NCI-H187 (cell line): ENCODE measurements at regions not wholly inside any gene's neighbourhood (a gene's known extent, or its start where the extent isn't known, plus 50 kb on each side); places are given as distances from the start of the nearest gene placed in this dataset.

ENCODE experiments used
- DNase-seq, 2 experiments: peaks; one replicate each; lab custom pipeline; 2025; lab: John Stamatoyannopoulos, UW

DNA sequence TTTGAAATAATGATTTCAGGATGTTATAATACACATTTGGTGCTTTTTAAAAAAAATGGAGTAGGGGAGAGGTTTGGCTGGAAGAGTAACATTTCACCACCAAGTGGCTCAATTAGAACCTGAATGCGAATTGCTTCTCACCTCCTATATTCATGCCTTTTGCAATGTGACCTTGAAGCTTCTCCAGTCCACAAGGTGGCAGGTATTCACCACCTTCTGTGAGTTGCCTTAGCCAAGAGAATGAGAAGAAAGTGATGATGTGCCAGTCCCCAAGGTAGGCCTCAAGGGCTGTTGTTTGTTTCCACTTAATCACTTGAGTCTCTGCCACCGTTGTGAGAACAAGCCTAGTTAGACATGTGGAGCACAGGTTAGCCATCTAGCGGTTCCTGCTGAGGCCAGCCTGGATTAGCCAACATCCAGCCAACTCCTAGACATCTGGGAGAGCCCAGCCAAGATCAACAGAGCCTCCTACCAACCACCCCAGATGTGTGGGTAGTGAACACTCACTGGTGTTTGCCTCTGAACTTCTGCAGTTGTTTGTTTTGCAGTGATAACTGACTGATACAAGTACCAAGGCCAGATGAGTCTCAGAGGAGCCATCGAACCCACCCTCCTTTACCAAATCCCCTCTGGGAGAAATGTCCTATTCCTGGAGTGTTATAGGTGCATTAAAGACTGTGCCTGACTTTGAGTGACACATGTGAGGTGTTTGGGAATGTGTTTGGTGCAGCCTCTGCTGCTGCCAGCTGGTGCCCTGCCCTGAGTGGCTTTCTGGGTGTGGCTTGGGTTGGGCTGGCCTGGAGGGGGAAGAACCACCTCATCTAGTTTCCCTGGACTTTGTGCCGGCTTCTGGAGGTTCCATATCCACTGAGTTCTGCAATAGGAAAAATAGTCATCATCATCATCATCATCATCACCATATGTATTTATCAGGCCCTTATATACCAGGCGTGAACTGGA, 132.5 kb upstream of the RFLNA start:
- no peak for DNase-seq

GRCh38 chr12:124165695-124166094, 129.2 kb upstream of the RFLNA start:
- DNase-seq, result no peak

DNA sequence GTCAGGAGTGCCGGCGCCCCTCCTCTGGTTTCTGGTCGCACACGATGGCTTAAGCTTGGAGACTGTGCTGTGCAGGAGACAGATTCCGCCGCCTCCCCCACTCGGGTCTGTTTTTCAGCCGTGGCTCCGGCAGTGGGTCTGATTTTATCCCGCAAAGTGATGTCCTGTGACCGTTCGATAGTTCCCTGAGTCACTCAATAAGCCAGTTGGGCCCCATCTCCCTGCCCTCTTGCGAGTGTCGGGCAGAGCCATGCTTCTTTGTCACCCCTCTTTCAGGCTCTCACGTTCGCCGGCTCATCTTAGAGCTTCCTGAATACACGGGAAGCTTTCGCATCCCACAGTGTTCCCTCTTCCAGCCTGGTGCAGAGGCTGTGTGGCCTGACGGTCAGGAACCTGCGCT, 127.8 kb upstream of the RFLNA start:
- no peak for DNase-seq

GRCh38 chr12:124168016-124168786, 126.7 kb upstream of the RFLNA start:
- DNase-seq, result no peak

- no peak for DNase-seq
These were observed 125.2 kb upstream of the RFLNA start for GRCh38 chr12:124169577-124170284.

DNA sequence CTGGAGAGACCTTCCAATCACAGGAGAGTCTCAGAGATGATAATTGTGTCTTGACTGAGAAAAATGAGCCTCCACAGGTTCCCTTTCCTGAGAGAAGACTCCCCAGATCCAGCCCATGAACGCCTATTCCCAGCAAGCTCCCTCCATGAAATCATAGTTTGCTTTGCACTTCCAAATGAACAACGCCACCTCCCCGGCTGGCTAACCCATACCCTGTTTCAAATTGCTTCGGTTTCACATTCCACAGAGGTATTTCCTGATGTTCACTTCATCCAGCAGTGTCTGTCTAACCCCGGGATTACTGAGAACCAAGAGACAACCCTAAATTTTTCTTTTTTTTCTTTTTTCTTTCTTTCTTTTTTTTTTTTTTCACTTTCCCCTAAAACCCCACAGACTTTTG, 124.1 kb upstream of the RFLNA start:
- DNase-seq, result no peak

DNA sequence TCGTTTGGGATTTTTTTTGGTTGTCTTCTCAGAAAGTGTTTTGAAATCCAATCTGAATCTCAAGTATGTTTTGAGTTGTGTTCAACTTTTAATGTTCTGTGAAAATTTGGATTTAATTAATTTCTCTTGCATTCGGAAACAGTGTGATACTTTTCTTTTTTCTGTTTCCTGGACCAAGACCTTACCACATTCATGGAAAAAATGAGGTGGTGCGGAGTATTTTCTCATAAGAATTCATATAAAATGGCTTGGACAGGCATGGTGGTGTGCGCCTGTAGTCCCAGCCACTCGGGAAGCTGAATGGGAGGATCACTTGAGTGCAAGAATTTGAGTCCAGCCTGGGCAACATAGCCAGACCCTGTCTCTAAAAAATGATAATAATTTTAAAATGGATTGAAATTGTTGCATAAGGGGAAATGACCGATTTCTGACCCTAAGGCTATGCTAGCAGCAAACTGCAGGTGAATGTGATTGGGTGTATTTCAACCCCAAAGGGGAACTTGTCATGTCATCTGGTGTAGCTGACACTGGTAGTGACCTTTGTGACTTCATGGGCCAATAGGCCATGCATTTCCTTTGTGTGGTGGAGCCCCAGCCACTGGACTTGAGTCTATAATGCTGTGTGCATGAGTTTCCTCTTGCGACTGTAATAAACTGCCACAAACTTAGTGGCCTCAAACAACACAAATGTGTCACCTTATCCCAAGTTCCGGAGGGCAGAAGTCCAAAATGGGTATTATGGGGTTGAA, 123.5 kb upstream of the RFLNA start:
- no peak for DNase-seq

GRCh38 chr12:124172636-124173035, 122.3 kb upstream of the RFLNA start:
- DNase-seq, result no peak

DNA sequence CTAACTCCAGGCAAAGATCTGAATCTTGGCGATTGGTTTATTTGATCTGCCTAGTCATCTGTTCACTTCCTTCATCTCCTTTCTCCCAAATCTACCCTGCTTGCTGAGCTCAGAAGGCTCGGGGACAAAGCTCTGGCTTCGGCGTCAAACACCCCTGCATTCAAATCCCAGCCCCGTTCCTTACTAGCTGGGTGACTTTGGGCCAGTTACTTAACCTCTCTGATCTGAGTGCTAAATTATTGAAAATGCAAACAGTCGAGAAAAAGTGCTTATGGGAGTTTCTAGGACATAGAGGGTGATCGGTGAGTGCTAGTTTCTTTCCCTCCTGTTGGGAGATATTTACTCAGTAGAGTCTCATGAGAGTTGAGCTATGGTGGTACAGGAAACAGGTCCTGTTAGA, 121.2 kb upstream of the RFLNA start:
- DNase-seq, result no peak

DNA sequence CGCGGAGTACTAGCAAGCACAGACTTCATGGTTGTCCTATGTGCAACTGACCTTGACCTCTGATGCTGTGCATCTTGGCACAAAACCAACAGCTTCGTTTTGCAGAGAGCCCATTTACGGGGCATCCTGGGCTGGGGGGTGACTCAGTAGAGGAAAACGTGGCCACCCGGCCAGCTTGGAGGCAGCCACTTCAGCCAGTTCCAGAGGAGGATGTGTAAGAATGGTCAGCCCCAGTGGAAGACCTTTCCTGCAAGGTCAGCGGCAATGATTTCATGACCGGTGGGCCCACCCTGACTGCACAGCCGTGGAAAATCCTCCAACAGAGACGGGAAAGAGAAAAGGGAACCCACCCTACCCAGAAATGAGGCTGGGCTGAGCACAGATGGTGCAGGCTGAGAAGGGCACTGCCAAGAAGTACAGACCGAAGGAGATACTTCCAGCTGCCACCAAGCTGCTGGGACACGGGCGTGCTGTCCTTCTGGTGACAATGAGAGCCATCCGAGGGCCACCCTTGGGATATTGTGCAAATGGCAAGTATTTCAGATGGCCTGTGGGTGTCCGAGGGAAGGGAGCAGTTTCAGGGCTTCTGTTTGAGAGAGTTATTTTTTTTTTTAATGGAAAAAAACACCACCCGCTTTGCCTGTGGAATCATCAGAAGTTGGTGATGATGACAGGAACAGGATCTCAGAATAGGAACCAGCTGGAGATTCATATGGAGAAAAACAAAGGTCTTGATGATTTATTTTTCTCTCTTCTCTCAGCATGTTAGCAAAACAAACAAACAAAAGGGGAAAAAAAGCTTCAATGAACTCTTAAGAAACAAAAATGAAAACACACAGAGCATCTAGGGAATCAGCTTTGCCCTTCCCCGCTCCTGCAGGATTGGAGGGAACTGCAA, 120.2 kb upstream of the RFLNA start:
- DNase-seq, result no peak

GRCh38 chr12:124175704-124176103, 119.2 kb upstream of the RFLNA start:
- DNase-seq, result no peak

DNA sequence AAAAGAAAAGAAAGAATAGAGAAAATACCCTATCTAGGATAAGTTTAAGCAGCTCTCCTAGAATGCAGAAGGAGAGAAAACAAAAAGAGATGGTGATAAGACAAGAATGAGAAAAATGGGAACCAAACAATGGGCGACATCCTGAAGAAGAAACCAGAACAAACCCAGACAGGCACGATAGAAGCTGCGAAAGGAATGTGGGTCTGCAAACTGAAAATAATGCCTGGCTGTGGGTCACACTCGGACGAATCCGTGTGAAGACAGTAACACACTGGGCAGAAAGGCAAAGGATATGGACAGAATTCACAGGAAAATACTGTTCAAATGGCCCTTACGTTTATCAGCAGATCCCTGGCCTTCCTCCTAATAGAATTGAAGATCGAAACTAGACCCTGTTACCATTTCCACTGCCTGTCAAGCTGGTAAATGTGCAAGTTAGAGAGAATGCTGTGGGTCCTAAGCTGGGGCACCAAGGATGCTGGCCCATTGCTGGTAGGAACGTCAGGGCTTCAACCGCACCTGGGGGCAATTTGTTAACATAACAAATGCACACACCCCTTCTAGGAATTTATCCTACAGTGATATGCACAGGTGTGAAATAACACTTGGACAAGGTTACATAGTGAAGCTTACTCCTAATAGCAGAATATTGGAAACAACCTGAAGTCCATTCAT, 117.5 kb upstream of the RFLNA start:
- no peak for DNase-seq

- DNase-seq, result no peak
These were observed 117.0 kb upstream of the RFLNA start for GRCh38 chr12:124177951-124178316.

DNA sequence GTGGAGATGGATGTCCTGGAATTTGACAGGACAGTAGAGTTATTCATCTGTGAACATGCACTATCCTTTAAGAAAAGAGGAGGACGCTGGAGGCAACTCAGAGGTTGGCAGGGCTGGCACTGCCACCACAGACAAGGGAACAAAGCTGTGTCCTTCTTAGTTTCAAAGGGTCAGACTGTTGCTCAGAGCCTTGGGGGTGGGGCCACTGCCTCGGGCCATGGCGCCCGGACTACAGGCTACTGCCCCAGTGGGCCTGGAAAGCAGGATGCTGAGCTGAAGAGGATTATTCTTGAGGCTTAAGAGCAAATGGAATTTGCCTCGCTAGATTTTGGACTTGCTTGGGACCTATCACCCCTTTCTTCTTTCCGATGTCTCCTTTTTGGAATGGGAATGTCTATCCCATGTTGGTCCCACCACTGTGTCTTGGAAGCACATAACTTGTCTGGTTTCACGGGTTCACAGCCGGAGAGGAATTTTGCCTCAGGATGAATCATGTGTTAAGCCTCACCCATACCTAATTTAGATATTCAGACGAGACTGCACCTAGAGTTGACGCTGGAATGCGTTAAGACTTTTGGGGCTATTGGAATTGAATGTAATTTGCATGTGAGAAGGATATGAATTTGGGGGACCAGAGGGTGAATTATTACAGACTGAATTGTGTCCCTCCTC, 114.8 kb upstream of the RFLNA start:
- no peak for DNase-seq

DNA sequence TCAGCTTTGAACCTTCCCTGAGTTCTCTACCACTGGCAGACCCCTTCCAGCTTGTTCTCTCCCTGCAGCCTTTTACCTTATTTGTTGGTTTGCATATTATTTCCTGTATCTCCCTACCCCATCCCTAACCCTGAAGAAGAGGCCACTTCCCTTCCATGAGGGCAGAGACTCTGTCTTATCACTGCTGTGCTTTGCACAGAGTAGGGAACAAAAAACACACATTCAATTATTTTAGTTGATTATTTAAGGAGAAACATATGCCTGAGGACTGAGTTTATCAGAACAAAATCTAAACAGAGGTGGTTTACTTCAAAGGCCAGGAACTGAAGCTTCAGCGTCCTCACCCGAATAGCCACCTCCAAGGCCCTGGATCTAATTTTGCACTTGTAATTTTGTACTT, 111.7 kb upstream of the RFLNA start:
- DNase-seq, result no peak

DNA sequence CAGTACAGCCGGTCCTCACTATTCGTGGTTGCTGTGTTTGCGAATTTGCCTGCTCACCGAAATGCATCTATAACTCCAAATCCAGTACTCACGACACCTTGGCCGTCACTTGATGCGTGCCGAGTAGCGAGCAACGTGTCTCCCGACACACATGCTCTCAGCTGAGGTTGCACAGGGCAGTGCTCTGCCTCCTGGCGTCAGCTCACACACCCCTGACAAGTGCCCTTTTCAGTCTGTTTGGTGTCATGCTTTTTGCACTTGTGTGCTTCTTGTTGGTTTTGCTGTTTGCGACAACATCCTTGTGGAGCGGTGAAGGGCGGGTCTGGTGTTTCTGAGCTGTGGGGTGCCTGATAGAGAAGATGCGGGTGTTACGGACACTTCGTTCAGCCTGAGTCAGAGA, 110.4 kb upstream of the RFLNA start:
- peak; percentile 61 to 91 for DNase-seq

- no peak for DNase-seq
These were observed 108.8 kb upstream of the RFLNA start for GRCh38 chr12:124185971-124186686.

GRCh38 chr12:124188084-124188483, 106.8 kb upstream of the RFLNA start:
- DNase-seq, result no peak
